ENCODE measurements at regions not wholly inside any gene's neighbourhood (a gene's known extent, or its start where the extent isn't known, plus 50 kb on each side); places are given as distances from the start of the nearest gene placed in this dataset.
"Not testable (repeated sequence)": the region's sequence is repeated elsewhere in the genome, so short reads cannot be mapped to it uniquely, and the experiment has no call there.

DNA sequence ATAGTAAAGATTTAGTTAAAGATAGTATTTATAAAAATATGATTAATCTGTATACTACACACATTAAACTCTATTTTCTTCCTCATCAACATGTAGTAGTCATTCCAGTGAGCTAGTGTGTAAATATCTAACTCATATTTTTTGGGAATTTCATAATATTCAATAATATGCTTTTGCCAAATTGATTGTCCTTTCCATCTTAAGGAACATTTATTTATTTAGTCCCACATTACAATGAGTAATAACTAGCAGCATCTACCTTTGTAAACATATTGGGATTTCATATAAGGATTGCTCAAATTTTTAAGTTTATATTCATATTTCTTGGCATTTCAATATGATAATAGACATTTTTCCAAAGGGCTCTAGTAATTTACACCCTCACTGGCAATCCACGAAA, 53.9 kb upstream of the GOLGA8B start:
- ChIA-PET CTCF (no interaction called here), POLR2A (no interaction called here)
- TF ChIP-seq BHLHE40 (IDR thresholded peaks at IDR 0.05; ENCODE audit: borderline replicate concordance) (no peak), L3MBTL2 (conservative IDR thresholded peaks at IDR 0.05) (no peak), ELF4 (IDR thresholded peaks at IDR 0.05) (no peak), FOXK2 (IDR thresholded peaks at IDR 0.05) (no peak), FOXM1 (IDR thresholded peaks at IDR 0.05; ENCODE audit: borderline replicate concordance) (no peak), TARDBP (IDR thresholded peaks at IDR 0.05) (no peak), ZNF384 (IDR thresholded peaks at IDR 0.05) (no peak), SP1 (IDR thresholded peaks at IDR 0.05) (no peak), ARNT (IDR thresholded peaks at IDR 0.05) (no peak), HDGF (IDR thresholded peaks at IDR 0.05; ENCODE audit: borderline replicate concordance) (no peak), LEF1 (IDR thresholded peaks at IDR 0.05; ENCODE audit: borderline replicate concordance) (no peak)
- DNase-seq (ENCODE audit: extremely low spot score): no peak

DNA sequence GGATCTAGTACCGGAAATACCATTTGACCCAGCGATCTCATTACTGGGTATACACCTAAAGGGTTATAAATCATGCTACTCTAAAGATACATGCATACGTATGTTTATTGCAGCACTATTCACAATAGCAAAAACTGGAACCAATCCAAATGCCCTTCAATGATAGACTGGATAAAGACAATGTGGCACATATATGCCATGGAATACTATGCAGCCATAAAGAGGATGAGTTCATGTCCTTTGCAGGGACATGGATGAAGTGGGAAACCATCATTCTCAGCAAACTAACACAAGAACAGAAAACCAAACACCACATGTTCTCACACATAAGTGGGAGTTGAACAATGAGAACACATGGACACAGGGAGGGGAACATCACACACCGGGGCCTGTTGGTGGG, 50.2 kb upstream of the GOLGA8B start:
- CTCF ChIA-PET; DNase-seq (ENCODE audit: extremely low spot score); POLR2A ChIA-PET: not testable (repeated sequence)

Data from HEK293T (cell line).